ENCODE measurements at regions not wholly inside any gene's neighbourhood (a gene's known extent, or its start where the extent isn't known, plus 50 kb on each side); places are given as distances from the start of the nearest gene placed in this dataset.

DNA sequence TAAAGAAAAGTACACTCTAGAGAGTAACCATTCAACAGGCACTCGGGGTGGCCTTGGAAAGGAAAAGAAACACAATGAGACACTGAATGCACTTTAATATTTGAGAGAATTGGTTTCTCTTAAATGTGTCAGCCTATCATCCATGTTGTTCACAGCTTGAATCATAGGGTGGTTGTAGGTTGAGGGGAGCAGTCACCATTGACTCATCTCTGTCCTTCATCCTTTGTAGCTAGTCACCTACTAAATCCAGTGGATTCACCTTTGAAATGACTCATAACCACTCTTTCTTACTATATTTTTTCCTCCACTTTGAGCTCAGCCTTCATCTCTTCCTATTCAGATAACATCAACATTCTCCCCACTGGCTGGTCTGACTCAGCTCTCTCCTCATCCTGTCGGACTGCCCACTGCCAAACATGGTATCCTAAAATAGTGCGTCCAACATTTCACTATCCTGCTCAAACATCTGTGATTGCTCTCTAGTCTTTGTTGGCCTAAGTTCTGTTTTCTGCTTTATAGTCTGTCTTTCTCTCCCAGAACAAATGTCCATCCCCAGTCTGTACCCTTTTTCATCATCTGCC lies 182.7 kb upstream of the GADL1 start:
- Histone ChIP-seq H2BK15ac (ENCODE audit: low read depth, low read length) (peak overlapping the region; percentile 61), H3K4me1 (ENCODE audit: control insufficient read depth, insufficient read depth, low read length) (peaks cover 7% of the 10 kb centered on the region), H3K14ac (replicated peaks; ENCODE audit: low read depth, low read length) (peak overlapping the region; percentile 82), H4K8ac (ENCODE audit: low read depth in 2 of 2, low read length in 2 of 2) (peak overlapping the region; percentile 7 to 45; a peak in 3 of 4 replicates), H3K36me3 (ENCODE audit: control insufficient read depth, insufficient read depth, low read length) (no peaks in the 10 kb centered on the region), H2AK5ac (ENCODE audit: low read depth, low read length) (peak overlapping the region; percentile 77), H2BK5ac (ENCODE audit: low read depth, low read length, poor library complexity, severe bottlenecking) (peak overlapping the region; percentile 74), H2AK9ac (replicated peaks; ENCODE audit: low read depth, low read length, poor library complexity) (no peak overlapping the region), H3K23ac (ENCODE audit: low read depth, low read length) (peak overlapping the region; percentile 48; the same call in 1 of the 2 replicates), H3K9me3 (ENCODE audit: control insufficient read depth, insufficient read depth, low read length) (peaks cover 2% of the 10 kb centered on the region; the same call in 1 of the 2 replicates), H3K4ac (ENCODE audit: low read depth, low read length) (peak overlapping the region; percentile 82; the same call in 1 of the 2 replicates), H3K9ac (ENCODE audit: low read depth, low read length) (no peak overlapping the region), H3K27me3 (ENCODE audit: control insufficient read depth, insufficient read depth, low read length) (no peaks in the 10 kb centered on the region), H3K18ac (ENCODE audit: low read depth, low read length) (peak overlapping the region; percentile 85; the same call in 1 of the 2 replicates), H3K27ac (ENCODE audit: insufficient read depth, low read length) (no peak overlapping the region; the same call in 1 of the 2 replicates), H3K4me2 (ENCODE audit: low read depth, low read length) (peak overlapping the region; percentile 9; the same call in 1 of the 2 replicates), H4K20me1 (ENCODE audit: insufficient read depth, low read length) (no peaks in the 10 kb centered on the region), H3K4me3 (ENCODE audit: insufficient read depth, low read depth, low read length) (no peak overlapping the region), H3K56ac (ENCODE audit: extremely low read depth, insufficient read depth, low read length) (peak overlapping the region; percentile 20; the same call in 1 of the 2 replicates), H2AFZ (replicated peaks; ENCODE audit: low read length, poor library complexity) (no peak overlapping the region), H3K9me1 (ENCODE audit: insufficient read depth, low read length) (peaks cover 5% of the 10 kb centered on the region), H2BK120ac (ENCODE audit: low read depth, low read length) (peak overlapping the region; percentile 85), H4K5ac (ENCODE audit: low read depth, low read length) (no peak overlapping the region; the same call in 1 of the 2 replicates), H3K79me1 (ENCODE audit: low read depth in 1 of 2, low read length in 2 of 2) (no peaks in the 10 kb centered on the region), H2BK20ac (ENCODE audit: low read depth, low read length) (peak overlapping the region; percentile 93), H4K91ac (ENCODE audit: insufficient read depth, low read depth, low read length) (peak overlapping the region; percentile 18; the same call in 1 of the 2 replicates)
- DNase-seq (peak; percentile 96), ATAC-seq (ENCODE audit: low read depth) (peak; percentile 98)
- ChIA-PET CTCF (interaction anchor here (0.6 to 1.0 kb wide), 2 partner anchors 15 to 550 kb away, joined by 4 to 7 read pairs; no protein-coding TSS in a partner anchor), POLR2A (ENCODE audit: unreplicated experiment) (interaction anchor here (0.6 kb wide), 1 partner anchor 1028 kb away, joined by 9 read pairs; no protein-coding TSS in a partner anchor)
- intact Hi-C loops (cut with micrococcal nuclease) (no loop called here), dilution Hi-C loops (cut with HindIII; ENCODE audit: low sequenced_read_pairs, unreplicated experiment) (no loop called here), in situ Hi-C loops (cut with MboI; ENCODE audit: low sequenced_read_pairs) (no loop called here)
- WGBS, 2 experiments (ENCODE audit: extremely low coverage in 2 of 2, insufficient read length in 1 of 2), result 0% methylated on average over 2 of the region's 3 CpGs; no CpG with 5 or more reads in 1 of the 2 experiments
- BruUV-seq (replicated peaks), result no TSS peak
- TF ChIP-seq MAFK (IDR thresholded peaks at IDR 0.05; ENCODE audit: low read depth, low read length) (no peak), NFE2L2 (IDR thresholded peaks at IDR 0.05; ENCODE audit: low read depth, low read length) (peak; percentile 10; the same call in 1 of the 2 replicates), BHLHE40 (IDR thresholded peaks at IDR 0.05; ENCODE audit: low read depth, low read length) (peak; percentile 30; the same call in 1 of the 2 replicates), SMC3 (IDR thresholded peaks at IDR 0.05; ENCODE audit: low read depth, low read length) (no peak), RAD21 (IDR thresholded peaks at IDR 0.05; ENCODE audit: low read length) (no peak), CTCF (conservative IDR thresholded peaks at IDR 0.05; ENCODE audit: low read depth, low read length) (no peak), RCOR1 (IDR thresholded peaks at IDR 0.05; ENCODE audit: insufficient replicate concordance, low read length) (no peak), FOS (IDR thresholded peaks at IDR 0.05; ENCODE audit: low read depth, low read length) (peak; percentile 96), RFX5 (IDR thresholded peaks at IDR 0.05; ENCODE audit: low read depth, low read length) (no peak), MXI1 (IDR thresholded peaks at IDR 0.05; ENCODE audit: borderline replicate concordance, low read depth, low read length) (no peak), CEBPB (IDR thresholded peaks at IDR 0.05; ENCODE audit: low read depth, low read length) (no peak), POLR2A (IDR thresholded peaks at IDR 0.05; ENCODE audit: low read depth, low read length) (no peak), CHD1 (IDR thresholded peaks at IDR 0.05; ENCODE audit: low read depth, low read length) (no peak), MAZ (IDR thresholded peaks at IDR 0.05; ENCODE audit: borderline replicate concordance, low read depth, low read length) (no peak)
- TF ChIP-seq, protein P1, sequence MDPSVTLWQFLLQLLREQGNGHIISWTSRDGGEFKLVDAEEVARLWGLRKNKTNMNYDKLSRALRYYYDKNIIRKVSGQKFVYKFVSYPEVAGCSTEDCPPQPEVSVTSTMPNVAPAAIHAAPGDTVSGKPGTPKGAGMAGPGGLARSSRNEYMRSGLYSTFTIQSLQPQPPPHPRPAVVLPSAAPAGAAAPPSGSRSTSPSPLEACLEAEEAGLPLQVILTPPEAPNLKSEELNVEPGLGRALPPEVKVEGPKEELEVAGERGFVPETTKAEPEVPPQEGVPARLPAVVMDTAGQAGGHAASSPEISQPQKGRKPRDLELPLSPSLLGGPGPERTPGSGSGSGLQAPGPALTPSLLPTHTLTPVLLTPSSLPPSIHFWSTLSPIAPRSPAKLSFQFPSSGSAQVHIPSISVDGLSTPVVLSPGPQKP (IDR thresholded peaks at IDR 0.05; ENCODE audit: borderline replicate concordance, low read depth, low read length), result no peak

Measured in IMR-90 (cell line).